H1 (cell line): ENCODE measurements at regions not wholly inside any gene's neighbourhood (a gene's known extent, or its start where the extent isn't known, plus 50 kb on each side); places are given as distances from the start of the nearest gene placed in this dataset.

Source experiments
- HDAC2 ChIP-seq, 2 experiments: fragments of 300-600 bp in 1 of 2; sonication (generic) in 1 of 2; IDR thresholded peaks; 2 replicates each; pipeline ENCODE4 v1.6.1; 2011 to 2012; ENCODE audit warnings: low read depth in 2 of 2, low read length in 2 of 2, mild to moderate bottlenecking in 2 of 2, moderate library complexity in 2 of 2, borderline replicate concordance in 1 of 2, inconsistent platforms in 1 of 2
- RNF2 ChIP-seq: fragments of 200-900, 300-1000 bp; sonication (generic); IDR thresholded peaks from 2 replicates; pipeline ENCODE4 v1.7.1; 2016; ENCODE audit warnings: borderline replicate concordance, low read depth, mild to moderate bottlenecking, antibody characterized with exemption, low read length; ENCODE audit not compliant: poor library complexity, severe bottlenecking; ENCODE audit errors: missing control alignments
- ZNF274 ChIP-seq: IDR thresholded peaks from 2 replicates; pipeline ENCODE4 v1.7.0; 2012; ENCODE audit warnings: low read length, borderline replicate concordance; ENCODE audit errors: extremely low read depth
- TF ChIP-seq, protein P1 (sequence below): IDR thresholded peaks from 2 replicates; pipeline ENCODE4 v1.6.1; 2011; ENCODE audit warnings: low read depth, mild to moderate bottlenecking, low read length; ENCODE audit not compliant: insufficient read depth

DNA sequence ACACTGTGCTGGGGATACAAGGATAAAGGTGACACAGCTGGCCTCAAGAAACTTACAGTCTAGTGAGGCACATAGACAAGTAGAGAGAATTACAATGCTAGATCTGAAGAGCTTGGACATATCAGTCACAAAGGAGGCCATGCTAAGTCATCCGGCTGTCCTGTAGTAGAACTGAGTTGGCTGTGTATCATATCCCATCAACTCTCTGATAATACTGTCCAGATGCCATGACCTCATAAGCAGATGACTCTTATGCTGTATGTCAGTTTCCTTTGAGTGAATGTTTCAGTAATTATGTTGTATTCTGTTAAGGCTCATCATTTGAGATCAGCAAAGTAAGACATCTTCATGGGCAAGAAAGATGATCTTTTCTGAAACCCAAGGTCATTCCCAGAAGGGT, 442.9 kb downstream of the MID1IP1 start (continued):
- TF ChIP-seq, protein P1, sequence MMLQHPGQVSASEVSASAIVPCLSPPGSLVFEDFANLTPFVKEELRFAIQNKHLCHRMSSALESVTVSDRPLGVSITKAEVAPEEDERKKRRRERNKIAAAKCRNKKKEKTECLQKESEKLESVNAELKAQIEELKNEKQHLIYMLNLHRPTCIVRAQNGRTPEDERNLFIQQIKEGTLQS, result no peak
- TF ChIP-seq HDAC2 (IDR thresholded peaks at IDR 0.05; ENCODE audit: borderline replicate concordance in 1 of 2, low read depth in 2 of 2, low read length in 2 of 2) (no peak), ZNF274 (no peak), RNF2 (no peak)
